ENCODE measurements at regions not wholly inside any gene's neighbourhood (a gene's known extent, or its start where the extent isn't known, plus 50 kb on each side); places are given as distances from the start of the nearest gene placed in this dataset.

DNA sequence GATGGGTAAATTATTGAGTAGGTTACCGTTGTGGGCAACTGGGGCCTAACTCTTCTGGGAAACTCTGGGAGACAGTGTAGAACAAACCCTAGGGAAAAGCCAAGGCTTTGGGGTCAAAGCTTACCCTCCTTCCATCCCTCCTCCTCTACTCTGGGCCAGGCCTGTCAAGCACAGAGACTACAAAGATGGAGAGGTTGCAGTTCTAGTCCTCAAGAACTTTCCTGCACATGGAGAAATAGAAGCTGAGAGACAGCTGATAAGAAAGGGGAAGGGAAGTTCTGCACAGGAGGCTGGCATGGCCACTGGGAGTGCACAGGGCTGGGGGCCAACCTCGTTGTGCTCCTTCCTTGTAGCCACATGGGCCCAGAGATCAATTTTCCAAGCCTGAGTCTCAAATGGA is 67.2 kb upstream of the ALX4 start:
- Mint-ChIP-seq H3K36me3 (ENCODE audit: low read depth) (no peaks in the 10 kb centered on the region), H3K9me3 (peaks cover 2% of the 10 kb centered on the region), H3K4me1 (ENCODE audit: low read depth) (no peaks in the 10 kb centered on the region), H3K27me3 (peaks cover 17% of the 10 kb centered on the region), H3K4me3 (no peak overlapping the region), H3K27ac (no peak overlapping the region)
- TF ChIP-seq, protein P1, sequence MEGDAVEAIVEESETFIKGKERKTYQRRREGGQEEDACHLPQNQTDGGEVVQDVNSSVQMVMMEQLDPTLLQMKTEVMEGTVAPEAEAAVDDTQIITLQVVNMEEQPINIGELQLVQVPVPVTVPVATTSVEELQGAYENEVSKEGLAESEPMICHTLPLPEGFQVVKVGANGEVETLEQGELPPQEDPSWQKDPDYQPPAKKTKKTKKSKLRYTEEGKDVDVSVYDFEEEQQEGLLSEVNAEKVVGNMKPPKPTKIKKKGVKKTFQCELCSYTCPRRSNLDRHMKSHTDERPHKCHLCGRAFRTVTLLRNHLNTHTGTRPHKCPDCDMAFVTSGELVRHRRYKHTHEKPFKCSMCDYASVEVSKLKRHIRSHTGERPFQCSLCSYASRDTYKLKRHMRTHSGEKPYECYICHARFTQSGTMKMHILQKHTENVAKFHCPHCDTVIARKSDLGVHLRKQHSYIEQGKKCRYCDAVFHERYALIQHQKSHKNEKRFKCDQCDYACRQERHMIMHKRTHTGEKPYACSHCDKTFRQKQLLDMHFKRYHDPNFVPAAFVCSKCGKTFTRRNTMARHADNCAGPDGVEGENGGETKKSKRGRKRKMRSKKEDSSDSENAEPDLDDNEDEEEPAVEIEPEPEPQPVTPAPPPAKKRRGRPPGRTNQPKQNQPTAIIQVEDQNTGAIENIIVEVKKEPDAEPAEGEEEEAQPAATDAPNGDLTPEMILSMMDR (IDR thresholded peaks at IDR 0.05) = no peak
- POLR2A ChIA-PET = no interaction called here
- no peak for DNase-seq
- no peaks in the 10 kb centered on the region for H3K4me1 ChIP-seq (ENCODE audit: insufficient read depth, low read length)
- CTCF ChIA-PET = no interaction called here
- intact Hi-C loops (cut with DNase I, micrococcal nuclease) = no loop called here
- ATAC-seq (ENCODE audit: poor library complexity) = no peak
- H3K27ac ChIP-seq (ENCODE audit: low read depth in 1 of 2, low read length in 2 of 2) = no peak overlapping the region
- H3K4me3 ChIP-seq (ENCODE audit: low read length) = no peak overlapping the region
- H3K27me3 ChIP-seq (ENCODE audit: control insufficient read depth in 1 of 2, insufficient read depth in 2 of 2, low read length in 2 of 2) = peaks cover 2 to 6% of the 10 kb centered on the region in 2 experiments
- peaks cover 0 to 20% of the 10 kb centered on the region in 2 experiments for H3K9me3 ChIP-seq (ENCODE audit: control insufficient read depth in 1 of 2, insufficient read depth in 1 of 2, low read length in 2 of 2)
- no peaks in the 10 kb centered on the region for H3K36me3 ChIP-seq (ENCODE audit: insufficient read depth, low read length)

DNA sequence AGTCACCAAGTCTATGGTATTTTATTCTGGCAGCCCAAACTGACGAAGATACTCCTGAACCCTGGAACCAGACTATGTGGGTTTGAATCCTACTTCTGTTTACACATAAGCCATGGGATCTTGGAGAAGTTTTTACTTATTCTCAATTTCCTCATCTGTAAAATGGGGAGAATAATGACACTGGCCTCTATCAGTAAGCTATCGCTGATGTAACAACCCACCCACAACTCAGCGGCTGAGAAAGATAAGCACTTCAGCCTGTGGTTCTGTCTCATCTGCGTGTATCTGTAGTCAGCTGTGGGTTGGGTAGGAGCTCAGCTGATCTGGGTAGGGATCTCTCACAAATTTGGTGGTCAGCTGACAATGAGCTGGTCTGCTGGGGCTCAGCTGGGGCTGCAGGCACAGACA is 68.0 kb upstream of the ALX4 start:
- ATAC-seq (ENCODE audit: poor library complexity) (no peak), DNase-seq (no peak)
- Histone ChIP-seq H3K4me1 (ENCODE audit: insufficient read depth, low read length) (no peaks in the 10 kb centered on the region), H3K9me3 (ENCODE audit: control insufficient read depth in 1 of 2, insufficient read depth in 1 of 2, low read length in 2 of 2) (peaks cover 0 to 20% of the 10 kb centered on the region in 2 experiments), H3K4me3 (ENCODE audit: low read length) (no peak overlapping the region), H3K36me3 (ENCODE audit: insufficient read depth, low read length) (no peaks in the 10 kb centered on the region), H3K27me3 (ENCODE audit: control insufficient read depth in 1 of 2, insufficient read depth in 2 of 2, low read length in 2 of 2) (peaks cover 2 to 14% of the 10 kb centered on the region in 2 experiments), H3K27ac (ENCODE audit: low read depth in 1 of 2, low read length in 2 of 2) (no peak overlapping the region)
- ChIA-PET CTCF (no interaction called here), POLR2A (no interaction called here)
- intact Hi-C loops (cut with DNase I, micrococcal nuclease) = no loop called here
- Mint-ChIP-seq H3K27me3 (peaks cover 25% of the 10 kb centered on the region), H3K4me1 (ENCODE audit: low read depth) (no peaks in the 10 kb centered on the region), H3K9me3 (peaks cover 2% of the 10 kb centered on the region), H3K27ac (no peak overlapping the region), H3K36me3 (ENCODE audit: low read depth) (no peaks in the 10 kb centered on the region), H3K4me3 (no peak overlapping the region)
- TF ChIP-seq, protein P1 (IDR thresholded peaks at IDR 0.05) = no peak

DNA sequence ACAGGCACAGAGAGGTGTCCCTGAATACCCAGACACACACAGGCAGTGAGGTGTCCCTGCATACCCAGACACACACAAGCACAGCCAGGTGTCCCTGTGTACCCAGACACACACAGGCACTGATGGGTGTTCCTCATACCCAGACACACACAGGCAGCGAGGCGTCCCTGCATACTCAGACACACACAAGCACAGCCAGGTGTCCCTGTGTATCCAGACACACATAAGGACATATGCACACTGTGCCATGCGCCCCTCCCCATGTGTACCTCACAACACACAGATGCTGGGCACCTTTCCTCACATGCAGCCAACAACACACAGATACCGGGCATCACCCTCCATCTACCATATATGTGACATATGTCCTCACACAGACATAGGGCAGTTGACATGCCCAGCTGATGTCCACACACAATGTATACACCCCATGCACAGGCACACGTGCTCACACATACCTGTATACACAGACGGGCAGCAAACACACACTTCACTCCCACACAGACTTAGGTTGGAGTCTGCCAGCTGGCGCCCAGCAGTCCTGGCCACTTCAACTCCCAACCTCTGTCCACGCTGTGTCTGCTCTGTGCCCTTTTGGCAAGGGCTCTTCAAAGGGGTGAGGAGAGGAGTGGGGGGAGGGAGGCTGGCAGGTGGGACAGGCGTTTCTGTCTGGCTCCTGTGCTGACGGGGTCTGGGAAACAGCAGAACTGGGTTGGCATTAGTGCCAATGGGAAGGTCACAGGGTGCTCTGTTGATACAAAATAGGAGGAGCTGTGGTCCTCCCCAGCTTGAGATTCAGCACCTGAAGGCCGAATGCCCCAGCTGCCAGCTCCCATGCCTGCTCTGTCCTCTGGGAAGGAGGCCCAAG is 69.4 kb upstream of the ALX4 start:
- H3K27ac Mint-ChIP-seq = no peak overlapping the region

More for the DNA sequence above, 69.4 kb upstream of the ALX4 start:
- TF ChIP-seq, protein P1 (IDR thresholded peaks at IDR 0.05) = no peak
- Mint-ChIP-seq H3K9me3 (peaks cover 2% of the 10 kb centered on the region), H3K4me1 (ENCODE audit: low read depth) (no peaks in the 10 kb centered on the region), H3K36me3 (ENCODE audit: low read depth) (no peaks in the 10 kb centered on the region), H3K27me3 (peaks cover 34% of the 10 kb centered on the region), H3K4me3 (no peak overlapping the region)
- DNase-seq (no peak), ATAC-seq (ENCODE audit: poor library complexity) (no peak)
- H3K27me3 ChIP-seq (ENCODE audit: control insufficient read depth in 1 of 2, insufficient read depth in 2 of 2, low read length in 2 of 2) = peaks cover 2 to 20% of the 10 kb centered on the region in 2 experiments
- H3K4me3 ChIP-seq (ENCODE audit: low read length) = no peak overlapping the region
- POLR2A ChIA-PET = no interaction called here
- no peaks in the 10 kb centered on the region for H3K4me1 ChIP-seq (ENCODE audit: insufficient read depth, low read length)
- intact Hi-C loops (cut with DNase I, micrococcal nuclease) = no loop called here
- no peaks in the 10 kb centered on the region for H3K36me3 ChIP-seq (ENCODE audit: insufficient read depth, low read length)
- peaks cover 0 to 20% of the 10 kb centered on the region in 2 experiments for H3K9me3 ChIP-seq (ENCODE audit: control insufficient read depth in 1 of 2, insufficient read depth in 1 of 2, low read length in 2 of 2)
- CTCF ChIA-PET = no interaction called here
- H3K27ac ChIP-seq (ENCODE audit: low read depth in 1 of 2, low read length in 2 of 2) = no peak overlapping the region
